Globus pallidus (tissue), 1 donor: ENCODE measurements at regions not wholly inside any gene's neighbourhood (a gene's known extent, or its start where the extent isn't known, plus 50 kb on each side); places are given as distances from the start of the nearest gene placed in this dataset.

Experiments used
- DNase-seq: peaks from one replicate; pipeline ENCODE4 v3.0.0-alpha.2; 2015; ENCODE audit warnings: low spot score

GRCh38 chr16:86406056-86406455, 104.3 kb upstream of the FOXF1 start:
- DNase-seq = no peak

GRCh38 chr16:86408685-86409084, 101.6 kb upstream of the FOXF1 start:
- DNase-seq = no peak

- DNase-seq = no peak
These were observed 100.2 kb upstream of the FOXF1 start for GRCh38 chr16:86410081-86410480.

GRCh38 chr16:86410529-86410928, 99.8 kb upstream of the FOXF1 start:
- DNase-seq = no peak

GRCh38 chr16:86411897-86412296, 98.4 kb upstream of the FOXF1 start:
- no peak for DNase-seq

GRCh38 chr16:86414991-86415740, 95.2 kb upstream of the FOXF1 start:
- DNase-seq = no peak

GRCh38 chr16:86418981-86419380, 91.3 kb upstream of the FOXF1 start:
- no peak for DNase-seq

GRCh38 chr16:86419518-86419917, 90.8 kb upstream of the FOXF1 start:
- DNase-seq = no peak

- no peak for DNase-seq
These were observed 88.3 kb upstream of the FOXF1 start for GRCh38 chr16:86421995-86422394.

GRCh38 chr16:86424398-86424797, 85.9 kb upstream of the FOXF1 start:
- no peak for DNase-seq

GRCh38 chr16:86424985-86425384, 85.3 kb upstream of the FOXF1 start:
- no peak for DNase-seq

GRCh38 chr16:86426063-86426642, 84.2 kb upstream of the FOXF1 start:
- DNase-seq = no peak

- DNase-seq = no peak
These were observed 82.9 kb upstream of the FOXF1 start for GRCh38 chr16:86427433-86427851.

GRCh38 chr16:86428729-86429517, 81.4 kb upstream of the FOXF1 start:
- DNase-seq = no peak

GRCh38 chr16:86429663-86430062, 80.7 kb upstream of the FOXF1 start:
- DNase-seq = no peak

- no peak for DNase-seq
These were observed 79.5 kb upstream of the FOXF1 start for GRCh38 chr16:86430814-86431213.

GRCh38 chr16:86431540-86431939, 78.8 kb upstream of the FOXF1 start:
- no peak for DNase-seq

- DNase-seq = no peak
These were observed 78.3 kb upstream of the FOXF1 start for GRCh38 chr16:86432048-86432447.

GRCh38 chr16:86432691-86433090, 77.6 kb upstream of the FOXF1 start:
- DNase-seq = no peak

GRCh38 chr16:86436466-86437185, 73.7 kb upstream of the FOXF1 start:
- DNase-seq = no peak

- DNase-seq = no peak
These were observed 73.0 kb upstream of the FOXF1 start for GRCh38 chr16:86437348-86437747.

- DNase-seq = no peak
These were observed 67.6 kb upstream of the FOXF1 start for GRCh38 chr16:86442703-86443102.
